PC-9 (cell line): ENCODE measurements at regions not wholly inside any gene's neighbourhood (a gene's known extent, or its start where the extent isn't known, plus 50 kb on each side); places are given as distances from the start of the nearest gene placed in this dataset.

ENCODE experiments used
- BruUV-seq: library from RNA; stranded (reverse); fragments of 400-500 nt; replicated peaks from 2 replicates; lab custom pipeline; 2021; lab: Mats Ljungman, UMichigan
- CTCF ChIA-PET: fragments of 300-600 bp; sonication (Branson Sonifier 250); formaldehyde crosslinking; loops from one replicate; lab custom pipeline; 2022; ENCODE audit warnings: antibody characterized with exemption; lab: Charles Lee
- POLR2A ChIA-PET: fragments of 300-600 bp; sonication (Branson Sonifier 250); formaldehyde crosslinking; loops from one replicate; lab custom pipeline; 2022; ENCODE audit warnings: antibody characterized with exemption; ENCODE audit not compliant: unreplicated experiment; lab: Charles Lee
- DNase-seq, 2 experiments: peaks; one replicate each; pipeline versions ENCODE4 v3.0.0 to v3.0.0-alpha.2; 2015 to 2022; ENCODE audit warnings: mixed read lengths in 1 of 2
- H2AFZ ChIP-seq: fragments of 200-600 bp; sonication (generic); 2 replicates; pipeline ENCODE4 v1.8.1; 2017; ENCODE audit warnings: antibody characterized with exemption
- H3F3A ChIP-seq: fragments of 200-600 bp; sonication (generic); 2 replicates; pipeline ENCODE4 v1.8.1; 2017; ENCODE audit warnings: antibody characterized with exemption, mild to moderate bottlenecking, low read depth; ENCODE audit not compliant: insufficient read depth
- H3K27ac ChIP-seq: fragments of 200-600 bp; sonication (generic); 2 replicates; pipeline ENCODE4 v1.6.1; 2016; ENCODE audit warnings: mixed run types
- H3K27me3 ChIP-seq: fragments of 200-600 bp; sonication (generic); 2 replicates; pipeline ENCODE4 v1.6.1; 2016; ENCODE audit warnings: low read depth, mixed run types; ENCODE audit not compliant: insufficient read depth
- H3K36me3 ChIP-seq: fragments of 200-600 bp; sonication (generic); 2 replicates; pipeline ENCODE4 v1.6.1; 2016; ENCODE audit warnings: low read depth, mixed run types
- H3K4me1 ChIP-seq: fragments of 200-600 bp; sonication (generic); replicated peaks from 2 replicates; pipeline ENCODE4 v1.6.1; 2016; ENCODE audit warnings: mixed run types; ENCODE audit not compliant: insufficient read depth
- H3K4me2 ChIP-seq: fragments of 200-600 bp; sonication (generic); 2 replicates; pipeline ENCODE4 v1.6.1; 2017; ENCODE audit warnings: mixed run types
- H3K4me3 ChIP-seq: fragments of 200-600 bp; sonication (generic); 2 replicates; pipeline ENCODE4 v1.6.1; 2016; ENCODE audit warnings: mixed run types
- H3K79me2 ChIP-seq: fragments of 200-600 bp; sonication (generic); 2 replicates; pipeline ENCODE4 v1.6.1; 2017; ENCODE audit warnings: low read depth, mixed run types
- H3K9me2 ChIP-seq: fragments of 200-600 bp; sonication (generic); 2 replicates; pipeline ENCODE4 v1.8.1; 2017; ENCODE audit warnings: mild to moderate bottlenecking; ENCODE audit not compliant: insufficient read depth
- H3K9me3 ChIP-seq: fragments of 200-600 bp; sonication (generic); 2 replicates; pipeline ENCODE4 v1.8.1; 2016; ENCODE audit warnings: low read depth; ENCODE audit not compliant: insufficient read depth
- H4K20me1 ChIP-seq: fragments of 200-600 bp; sonication (generic); 2 replicates; pipeline ENCODE4 v1.8.1; 2017; ENCODE audit not compliant: insufficient read depth
- EZH2 ChIP-seq: fragments of 200-600 bp; sonication (generic); IDR thresholded peaks from 2 replicates; pipeline ENCODE4 v1.8.0; 2017; ENCODE audit warnings: antibody characterized with exemption, low read depth
- intact Hi-C: fragments of 100-400 bp; cut with micrococcal nuclease; formaldehyde crosslinking; loops from one replicate; pipeline ENCODE4 v1.10.0; 2022; ENCODE audit not compliant: unreplicated experiment
- TF ChIP-seq, protein P1 (sequence below): fragments of 200-600 bp; sonication (generic); conservative IDR thresholded peaks from 2 replicates; pipeline ENCODE4 v1.6.1; 2017; ENCODE audit warnings: mixed run types, antibody characterized with exemption, mild to moderate bottlenecking, moderate library complexity

DNA sequence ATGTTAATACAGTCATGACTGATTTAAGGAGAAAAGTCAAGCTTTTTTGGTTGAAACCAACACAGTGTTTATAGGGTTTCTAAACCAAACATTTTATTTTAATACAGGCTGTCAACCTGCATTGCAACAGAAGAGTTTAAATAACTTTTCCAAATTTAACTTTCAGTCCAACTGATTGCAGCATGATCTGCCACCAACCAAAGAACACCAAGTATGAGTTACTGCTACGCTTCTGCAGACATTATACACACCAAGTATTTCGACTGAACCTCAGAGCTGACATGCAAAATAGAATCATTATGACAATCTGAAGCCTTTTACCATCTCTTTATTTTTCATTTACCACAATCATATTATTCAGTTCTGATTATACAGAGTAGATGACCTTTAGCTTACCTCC is 151.2 kb upstream of the DST start:
- Histone ChIP-seq H3K4me2 (no peak overlapping the region), H3F3A (0 out of 2 replicates have a peak, but pooled peaks cover 5% of the 10 kb centered on the region), H4K20me1 (0 out of 2 replicates have a peak, but pooled peaks cover 5% of the 10 kb centered on the region), H3K9me3 (no peaks in the 10 kb centered on the region), H3K36me3 (0 out of 2 replicates have a peak, but pooled peaks cover 3% of the 10 kb centered on the region), H3K4me3 (no peak overlapping the region), H3K27ac (no peak overlapping the region), H3K79me2 (peaks cover 70% of the 10 kb centered on the region), H3K27me3 (no peaks in the 10 kb centered on the region), H3K9me2 (no peaks in the 10 kb centered on the region), H2AFZ (no peak overlapping the region), H3K4me1 (peaks cover 27% of the 10 kb centered on the region)
- no peak for DNase-seq
- CTCF ChIA-PET = no interaction called here
- POLR2A ChIA-PET = interaction anchor here (0.7 kb wide), 1 partner anchor 182 kb away, joined by 14 read pairs; no protein-coding TSS in a partner anchor
- BruUV-seq = no TSS peak
- TF ChIP-seq EZH2 = no peak
- TF ChIP-seq, protein P1, sequence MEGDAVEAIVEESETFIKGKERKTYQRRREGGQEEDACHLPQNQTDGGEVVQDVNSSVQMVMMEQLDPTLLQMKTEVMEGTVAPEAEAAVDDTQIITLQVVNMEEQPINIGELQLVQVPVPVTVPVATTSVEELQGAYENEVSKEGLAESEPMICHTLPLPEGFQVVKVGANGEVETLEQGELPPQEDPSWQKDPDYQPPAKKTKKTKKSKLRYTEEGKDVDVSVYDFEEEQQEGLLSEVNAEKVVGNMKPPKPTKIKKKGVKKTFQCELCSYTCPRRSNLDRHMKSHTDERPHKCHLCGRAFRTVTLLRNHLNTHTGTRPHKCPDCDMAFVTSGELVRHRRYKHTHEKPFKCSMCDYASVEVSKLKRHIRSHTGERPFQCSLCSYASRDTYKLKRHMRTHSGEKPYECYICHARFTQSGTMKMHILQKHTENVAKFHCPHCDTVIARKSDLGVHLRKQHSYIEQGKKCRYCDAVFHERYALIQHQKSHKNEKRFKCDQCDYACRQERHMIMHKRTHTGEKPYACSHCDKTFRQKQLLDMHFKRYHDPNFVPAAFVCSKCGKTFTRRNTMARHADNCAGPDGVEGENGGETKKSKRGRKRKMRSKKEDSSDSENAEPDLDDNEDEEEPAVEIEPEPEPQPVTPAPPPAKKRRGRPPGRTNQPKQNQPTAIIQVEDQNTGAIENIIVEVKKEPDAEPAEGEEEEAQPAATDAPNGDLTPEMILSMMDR = no peak
- intact Hi-C loops = no loop called here

DNA sequence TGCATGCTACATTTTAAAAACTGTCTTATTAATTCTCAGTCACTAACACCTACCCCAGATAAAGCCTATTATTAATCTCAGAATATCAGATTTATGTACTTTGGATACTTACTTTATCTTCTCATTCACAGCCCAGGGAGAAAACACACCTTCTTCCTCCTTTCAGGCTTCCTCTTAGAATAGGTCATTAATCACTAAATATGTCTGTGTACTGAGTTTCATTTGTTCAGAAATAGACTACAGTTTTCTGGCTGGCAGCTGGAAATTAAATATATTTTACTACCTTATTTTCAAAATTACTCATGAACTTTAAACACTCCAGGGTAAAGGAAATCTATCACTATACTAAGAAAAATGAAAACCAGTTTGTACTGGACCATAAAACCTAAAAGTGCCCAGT is 147.7 kb upstream of the DST start:
- ChIA-PET CTCF (no interaction called here), POLR2A (interaction anchor here (0.7 kb wide), 1 partner anchor 73 kb away, joined by 4 read pairs; no protein-coding TSS in a partner anchor)
- Histone ChIP-seq H3F3A (0 out of 2 replicates have a peak, but pooled peaks cover 5% of the 10 kb centered on the region), H3K4me2 (no peak overlapping the region), H3K9me3 (no peaks in the 10 kb centered on the region), H3K4me1 (peaks cover 10% of the 10 kb centered on the region), H3K27me3 (no peaks in the 10 kb centered on the region), H3K36me3 (peaks cover 6% of the 10 kb centered on the region; the same call in 1 of the 2 replicates), H3K79me2 (peaks cover 65% of the 10 kb centered on the region), H3K27ac (no peak overlapping the region), H3K9me2 (no peaks in the 10 kb centered on the region), H3K4me3 (no peak overlapping the region), H2AFZ (no peak overlapping the region), H4K20me1 (0 out of 2 replicates have a peak, but pooled peaks cover 5% of the 10 kb centered on the region)
- no TSS peak for BruUV-seq
- no peak for DNase-seq
- TF ChIP-seq, protein P1 = no peak
- TF ChIP-seq EZH2 = no peak
- intact Hi-C loops = no loop called here

- no TSS peak for BruUV-seq
- no peak for DNase-seq
- H3K4me1 ChIP-seq = peaks cover 10% of the 10 kb centered on the region
- ChIA-PET POLR2A (no interaction called here), CTCF (no interaction called here)
- H3K27me3 ChIP-seq = no peaks in the 10 kb centered on the region
- no peak overlapping the region for H3K4me3 ChIP-seq
- no peak overlapping the region for H2AFZ ChIP-seq
- 0 out of 2 replicates have a peak, but pooled peaks cover 5% of the 10 kb centered on the region for H4K20me1 ChIP-seq
- H3K36me3 ChIP-seq = peaks cover 6% of the 10 kb centered on the region; the same call in 1 of the 2 replicates
- H3K9me2 ChIP-seq = no peaks in the 10 kb centered on the region
- no peak overlapping the region for H3K27ac ChIP-seq
- TF ChIP-seq EZH2 = no peak
- TF ChIP-seq, protein P1 = no peak
- intact Hi-C loops = no loop called here
- H3K9me3 ChIP-seq = no peaks in the 10 kb centered on the region
- peaks cover 59% of the 10 kb centered on the region for H3K79me2 ChIP-seq
- 0 out of 2 replicates have a peak, but pooled peaks cover 5% of the 10 kb centered on the region for H3F3A ChIP-seq
- H3K4me2 ChIP-seq = no peak overlapping the region
Observed at GRCh38 chr6:56789879-56790278, 147.2 kb upstream of the DST start.
